ENCODE measurements at regions not wholly inside any gene's neighbourhood (a gene's known extent, or its start where the extent isn't known, plus 50 kb on each side); places are given as distances from the start of the nearest gene placed in this dataset.

DNA sequence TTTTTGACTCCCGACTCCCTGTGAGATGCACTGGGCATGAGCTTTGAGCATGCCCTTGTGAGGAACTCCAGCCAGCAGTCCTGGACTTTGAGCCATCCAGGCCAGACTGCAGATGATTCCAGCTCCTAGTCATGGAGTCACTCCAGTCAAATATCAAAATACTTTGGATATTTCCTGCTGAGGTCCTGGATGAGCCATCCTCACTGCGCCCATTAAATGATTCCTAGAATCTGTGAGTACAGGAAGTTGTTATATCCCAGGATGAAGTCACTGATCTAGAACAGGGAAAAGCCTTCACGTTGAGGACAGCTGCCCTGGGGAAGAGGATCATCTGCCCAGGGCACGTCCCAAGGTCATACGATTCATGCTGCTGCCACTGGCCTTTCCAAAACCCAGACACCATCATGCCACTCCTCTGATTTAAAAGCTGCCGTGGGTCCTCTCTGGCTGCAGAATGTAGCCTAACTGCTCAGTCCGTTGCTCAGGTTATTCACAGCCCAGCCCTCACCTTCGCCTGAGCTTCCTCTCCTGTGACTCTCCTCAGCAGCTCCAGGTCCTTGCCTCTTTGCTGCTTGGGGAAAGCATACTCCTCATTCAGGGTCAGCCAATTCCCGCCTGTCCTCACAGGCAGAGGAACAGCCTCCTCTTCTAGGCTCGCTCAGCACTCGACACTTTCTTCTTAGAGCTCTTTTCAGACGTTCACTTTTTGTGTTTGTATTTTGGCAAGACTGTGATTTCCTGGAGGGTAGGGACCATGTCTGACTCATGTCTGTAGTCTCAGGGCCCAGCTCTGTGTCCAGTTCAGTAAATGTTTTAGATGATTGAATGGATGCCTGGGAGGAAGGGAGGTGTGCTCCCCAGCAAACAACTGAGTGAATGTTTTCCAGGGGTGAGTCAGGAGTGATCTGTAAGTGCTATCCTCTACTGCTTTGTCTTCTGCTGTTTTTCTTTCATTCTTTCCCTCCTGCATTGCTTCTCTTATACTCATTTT lies 157.8 kb downstream of the SNX10 start (continued):
- TF ChIP-seq, protein P1, sequence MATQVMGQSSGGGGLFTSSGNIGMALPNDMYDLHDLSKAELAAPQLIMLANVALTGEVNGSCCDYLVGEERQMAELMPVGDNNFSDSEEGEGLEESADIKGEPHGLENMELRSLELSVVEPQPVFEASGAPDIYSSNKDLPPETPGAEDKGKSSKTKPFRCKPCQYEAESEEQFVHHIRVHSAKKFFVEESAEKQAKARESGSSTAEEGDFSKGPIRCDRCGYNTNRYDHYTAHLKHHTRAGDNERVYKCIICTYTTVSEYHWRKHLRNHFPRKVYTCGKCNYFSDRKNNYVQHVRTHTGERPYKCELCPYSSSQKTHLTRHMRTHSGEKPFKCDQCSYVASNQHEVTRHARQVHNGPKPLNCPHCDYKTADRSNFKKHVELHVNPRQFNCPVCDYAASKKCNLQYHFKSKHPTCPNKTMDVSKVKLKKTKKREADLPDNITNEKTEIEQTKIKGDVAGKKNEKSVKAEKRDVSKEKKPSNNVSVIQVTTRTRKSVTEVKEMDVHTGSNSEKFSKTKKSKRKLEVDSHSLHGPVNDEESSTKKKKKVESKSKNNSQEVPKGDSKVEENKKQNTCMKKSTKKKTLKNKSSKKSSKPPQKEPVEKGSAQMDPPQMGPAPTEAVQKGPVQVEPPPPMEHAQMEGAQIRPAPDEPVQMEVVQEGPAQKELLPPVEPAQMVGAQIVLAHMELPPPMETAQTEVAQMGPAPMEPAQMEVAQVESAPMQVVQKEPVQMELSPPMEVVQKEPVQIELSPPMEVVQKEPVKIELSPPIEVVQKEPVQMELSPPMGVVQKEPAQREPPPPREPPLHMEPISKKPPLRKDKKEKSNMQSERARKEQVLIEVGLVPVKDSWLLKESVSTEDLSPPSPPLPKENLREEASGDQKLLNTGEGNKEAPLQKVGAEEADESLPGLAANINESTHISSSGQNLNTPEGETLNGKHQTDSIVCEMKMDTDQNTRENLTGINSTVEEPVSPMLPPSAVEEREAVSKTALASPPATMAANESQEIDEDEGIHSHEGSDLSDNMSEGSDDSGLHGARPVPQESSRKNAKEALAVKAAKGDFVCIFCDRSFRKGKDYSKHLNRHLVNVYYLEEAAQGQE (IDR thresholded peaks at IDR 0.05; ENCODE audit: borderline replicate concordance) = no peak
- TF ChIP-seq, protein P1 (CRISPR knock-in tag; IDR thresholded peaks at IDR 0.05; ENCODE audit: low read depth) = no peak
- no peak for TF ChIP-seq POLR2AphosphoS5 (IDR thresholded peaks at IDR 0.05; ENCODE audit: control insufficient read depth, insufficient read depth, low read depth, low read length)

All from K562 (cell line).